Endothelial cell of umbilical vein (primary cell): ENCODE measurements at regions not wholly inside any gene's neighbourhood (a gene's known extent, or its start where the extent isn't known, plus 50 kb on each side); places are given as distances from the start of the nearest gene placed in this dataset.

Source experiments
- FOS ChIP-seq: IDR thresholded peaks from 2 replicates; pipeline ENCODE4 v1.6.1; 2011; ENCODE audit warnings: mild to moderate bottlenecking, low read length, moderate library complexity, borderline replicate concordance; ENCODE audit not compliant: insufficient read depth
- JUN ChIP-seq: IDR thresholded peaks from 2 replicates; pipeline ENCODE4 v1.6.1; 2011; ENCODE audit warnings: borderline replicate concordance, low read depth; ENCODE audit not compliant: insufficient read length, insufficient read depth
- MAX ChIP-seq: IDR thresholded peaks from 2 replicates; pipeline ENCODE4 v1.6.1; 2011; ENCODE audit not compliant: insufficient read depth, insufficient read length
- POLR2A ChIP-seq: IDR thresholded peaks from 2 replicates; pipeline ENCODE4 v1.6.1; 2012; ENCODE audit warnings: low read depth, mild to moderate bottlenecking, control low read depth, low read length
- TF ChIP-seq, protein P1 (sequence below), 2 donors: IDR thresholded peaks; 1 replicate in 1 of 2; 2 replicates in 1 of 2; pipeline ENCODE4 v1.5.1; 2011; ENCODE audit warnings: low read length in 2 of 2, mild to moderate bottlenecking in 2 of 2, moderate library complexity in 2 of 2, control low read depth in 1 of 2, inconsistent platforms in 1 of 2, low read depth in 1 of 2; ENCODE audit not compliant: insufficient read depth in 1 of 2; ENCODE audit errors: extremely low read depth in 1 of 2

DNA sequence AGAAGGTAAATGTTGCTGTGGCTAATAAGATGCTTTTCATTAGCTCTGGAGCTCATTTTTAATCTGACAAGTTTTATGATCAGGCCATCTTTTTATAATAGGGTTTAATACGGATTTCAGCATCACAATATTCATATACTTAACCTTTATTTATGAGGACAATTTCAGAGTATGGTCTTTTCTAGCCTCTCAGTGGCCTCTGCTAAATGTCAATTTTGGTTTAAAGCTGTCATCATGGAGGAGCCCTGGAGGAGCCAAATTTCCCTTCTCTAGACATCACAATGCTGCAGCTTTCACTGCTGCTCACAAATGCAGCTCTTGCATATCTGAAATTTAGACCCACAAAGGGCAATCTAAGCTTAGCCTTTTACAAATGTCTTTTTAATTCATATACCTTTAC, 510.4 kb downstream of the PCDH7 start:
- TF ChIP-seq, protein P1, sequence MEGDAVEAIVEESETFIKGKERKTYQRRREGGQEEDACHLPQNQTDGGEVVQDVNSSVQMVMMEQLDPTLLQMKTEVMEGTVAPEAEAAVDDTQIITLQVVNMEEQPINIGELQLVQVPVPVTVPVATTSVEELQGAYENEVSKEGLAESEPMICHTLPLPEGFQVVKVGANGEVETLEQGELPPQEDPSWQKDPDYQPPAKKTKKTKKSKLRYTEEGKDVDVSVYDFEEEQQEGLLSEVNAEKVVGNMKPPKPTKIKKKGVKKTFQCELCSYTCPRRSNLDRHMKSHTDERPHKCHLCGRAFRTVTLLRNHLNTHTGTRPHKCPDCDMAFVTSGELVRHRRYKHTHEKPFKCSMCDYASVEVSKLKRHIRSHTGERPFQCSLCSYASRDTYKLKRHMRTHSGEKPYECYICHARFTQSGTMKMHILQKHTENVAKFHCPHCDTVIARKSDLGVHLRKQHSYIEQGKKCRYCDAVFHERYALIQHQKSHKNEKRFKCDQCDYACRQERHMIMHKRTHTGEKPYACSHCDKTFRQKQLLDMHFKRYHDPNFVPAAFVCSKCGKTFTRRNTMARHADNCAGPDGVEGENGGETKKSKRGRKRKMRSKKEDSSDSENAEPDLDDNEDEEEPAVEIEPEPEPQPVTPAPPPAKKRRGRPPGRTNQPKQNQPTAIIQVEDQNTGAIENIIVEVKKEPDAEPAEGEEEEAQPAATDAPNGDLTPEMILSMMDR (IDR thresholded peaks at IDR 0.05; ENCODE audit: extremely low read depth in 1 of 2, insufficient read depth in 1 of 2, low read depth in 1 of 2, low read length in 2 of 2): no peak
- TF ChIP-seq JUN (no peak), MAX (no peak), POLR2A (no peak), FOS (no peak)
